ENCODE measurements at regions not wholly inside any gene's neighbourhood (a gene's known extent, or its start where the extent isn't known, plus 50 kb on each side); places are given as distances from the start of the nearest gene placed in this dataset.

GRCh38 chr22:48586799-48587185 lies 1240.9 kb downstream of the BRD1 start:
- peaks cover 3% of the 10 kb centered on the region for H3K27me3 Mint-ChIP-seq (ENCODE audit: insufficient read depth, low read depth, poor library complexity)
- Histone ChIP-seq H3K36me3 (ENCODE audit: insufficient read depth) (no peaks in the 10 kb centered on the region), H3K79me2 (replicated peaks; ENCODE audit: insufficient read depth) (no peaks in the 10 kb centered on the region), H3K27ac (ENCODE audit: low read depth) (no peak overlapping the region), H3K9me2 (ENCODE audit: insufficient read depth) (no peaks in the 10 kb centered on the region), H3F3A (replicated peaks; ENCODE audit: low read depth) (no peaks in the 10 kb centered on the region), H3K27me3 (ENCODE audit: insufficient read depth) (no peaks in the 10 kb centered on the region), H3K4me3 (no peak overlapping the region), H2AFZ (no peak overlapping the region), H3K4me1 (ENCODE audit: insufficient read depth) (no peaks in the 10 kb centered on the region), H3K4me2 (no peak overlapping the region), H4K20me1 (replicated peaks; ENCODE audit: insufficient read depth) (no peaks in the 10 kb centered on the region)
- TF ChIP-seq STAT1 (IDR thresholded peaks at IDR 0.05; ENCODE audit: unreplicated experiment): no peak
- TF ChIP-seq NANOG (IDR thresholded peaks at IDR 0.05; ENCODE audit: borderline replicate concordance): no peak
- TF ChIP-seq CREB1 (CRISPR knock-in tag; IDR thresholded peaks at IDR 0.05; ENCODE audit: low read depth): no peak
- TF ChIP-seq JUNB (IDR thresholded peaks at IDR 0.05; ENCODE audit: unreplicated experiment): no peak
- TF ChIP-seq REST (IDR thresholded peaks at IDR 0.05; ENCODE audit: unreplicated experiment): no peak
- no peak for TF ChIP-seq CTCF (conservative IDR thresholded peaks at IDR 0.05; ENCODE audit: low read depth in 2 of 2)
- no peak for TF ChIP-seq ZNF331 (CRISPR knock-in tag; IDR thresholded peaks at IDR 0.05; ENCODE audit: low read depth)
- no peak for TF ChIP-seq EZH2phosphoT487 (IDR thresholded peaks at IDR 0.05; ENCODE audit: unreplicated experiment)
- no peak for TF ChIP-seq POLR2AphosphoS5 (IDR thresholded peaks at IDR 0.05; ENCODE audit: low read depth)
- no peak for TF ChIP-seq EZH2 (IDR thresholded peaks at IDR 0.05; ENCODE audit: low read depth, unreplicated experiment)
- no peak for TF ChIP-seq ZNF114 (CRISPR knock-in tag; IDR thresholded peaks at IDR 0.05)
- TF ChIP-seq ETS1 (IDR thresholded peaks at IDR 0.05): no peak
- TF ChIP-seq ZNF462 (CRISPR knock-in tag; IDR thresholded peaks at IDR 0.05): no peak
- no peak for ATAC-seq
- no peaks in the 10 kb centered on the region; the same call in 2 of the 3 replicates for H3K9me3 Mint-ChIP-seq
- H3K4me1 Mint-ChIP-seq: peaks cover 2% of the 10 kb centered on the region; the same call in 1 of the 3 replicates
- no peaks in the 10 kb centered on the region for H3K36me3 Mint-ChIP-seq (ENCODE audit: low read depth)
- no peak overlapping the region for H3K27ac Mint-ChIP-seq
- DNase-seq (ENCODE audit: low spot score): no peak
- H3K4me3 Mint-ChIP-seq: no peak overlapping the region

Data from GM23338 (cell line).